GM12878 (cell line): ENCODE measurements at regions not wholly inside any gene's neighbourhood (a gene's known extent, or its start where the extent isn't known, plus 50 kb on each side); places are given as distances from the start of the nearest gene placed in this dataset.

Experiments
- ATAC-seq: fragments of 200-7000 bp; cut with Tn5 transposase; 3 replicates; pipeline ENCODE4 v1.9.1; 2020; ENCODE audit warnings: mild to moderate bottlenecking, moderate library complexity
- BruUV-seq: library from RNA; stranded (reverse); fragments of 400-500 nt; replicated peaks from 2 replicates; lab custom pipeline; 2021; lab: Mats Ljungman, UMichigan
- CTCF ChIA-PET: fragments of 300-600 bp; sonication (Branson Sonifier 250); formaldehyde crosslinking; extraction: SDS; loops from one replicate; lab custom pipeline; 2021; ENCODE audit warnings: inconsistent platforms; lab: Yijun Ruan, JAX
- POLR2A ChIA-PET: fragments of 350-600 bp; formaldehyde crosslinking; extraction: SDS; loops from one replicate; lab custom pipeline; 2021; ENCODE audit warnings: inconsistent platforms; lab: Charles Lee
- RAD21 ChIA-PET: fragments of 300-600 bp; sonication (Branson Sonifier 250); formaldehyde crosslinking; loops from one replicate; lab custom pipeline; 2023; ENCODE audit warnings: antibody characterized with exemption; ENCODE audit not compliant: unreplicated experiment; lab: Charles Lee
- SMC1A ChIA-PET: fragments of 300-600 bp; sonication (Branson Sonifier 250); formaldehyde crosslinking; loops from one replicate; lab custom pipeline; 2023; ENCODE audit not compliant: unreplicated experiment, uncharacterized antibody; lab: Charles Lee
- DNase-seq: peaks from one replicate; pipeline ENCODE4 v3.0.0-alpha.2; 2011; ENCODE audit warnings: low read depth, low spot score
- FAIRE-seq: peaks from 3 replicates; lab custom pipeline; 2011; peaks lifted over from hg19 to GRCh38; lab: Jason Lieb, UNC
- H2AFZ ChIP-seq: 2 replicates; pipeline ENCODE4 v1.6.0; 2011; ENCODE audit warnings: low read depth, low read length, control low read depth; ENCODE audit not compliant: control insufficient read depth
- H3K27ac ChIP-seq: 2 replicates; pipeline ENCODE4 v1.5.1; 2011; ENCODE audit warnings: control low read depth; ENCODE audit not compliant: control insufficient read depth, insufficient read depth
- H3K27me3 ChIP-seq, 2 experiments: replicated peaks in 1 of 2; 2 replicates each; pipeline versions ENCODE4 v1.6.0 to v1.6.1; 2011; ENCODE audit warnings: low read length in 1 of 2; ENCODE audit not compliant: control insufficient read depth in 2 of 2, insufficient read depth in 2 of 2
- H3K36me3 ChIP-seq, 2 experiments: 2 replicates each; pipeline ENCODE4 v1.5.1; 2011; ENCODE audit warnings: low read length in 1 of 2; ENCODE audit not compliant: control insufficient read depth in 2 of 2, insufficient read depth in 2 of 2
- H3K4me1 ChIP-seq: 2 replicates; pipeline ENCODE4 v1.6.1; 2011; ENCODE audit warnings: mild to moderate bottlenecking, low read length, moderate library complexity, mixed read lengths; ENCODE audit not compliant: control insufficient read depth, insufficient read depth
- H3K4me2 ChIP-seq: 2 replicates; pipeline ENCODE4 v1.6.0; 2011; ENCODE audit warnings: control low read depth; ENCODE audit not compliant: control insufficient read depth, insufficient read depth
- H3K4me3 ChIP-seq: fragments of 200-600 bp; sonication (generic); 2 replicates; pipeline ENCODE4 v1.5.1; 2016
- H3K79me2 ChIP-seq: 2 replicates; pipeline ENCODE4 v1.6.0; 2011; ENCODE audit warnings: low read length; ENCODE audit not compliant: control insufficient read depth, insufficient read depth
- H3K9ac ChIP-seq: 2 replicates; pipeline ENCODE4 v1.8.0; 2011; ENCODE audit warnings: low read length, control low read depth, mixed read lengths; ENCODE audit not compliant: control insufficient read depth, insufficient read depth
- H3K9me3 ChIP-seq: replicated peaks from 3 replicates; pipeline ENCODE4 v1.5.1; 2011; ENCODE audit warnings: mild to moderate bottlenecking, low read length; ENCODE audit not compliant: control insufficient read depth, insufficient read depth
- H4K20me1 ChIP-seq: 2 replicates; pipeline ENCODE4 v1.6.0; 2011; ENCODE audit not compliant: control insufficient read depth, insufficient read depth
- IRF4 ChIP-seq: IDR thresholded peaks from 2 replicates; pipeline ENCODE4 v1.6.1; 2011; ENCODE audit warnings: low read depth, low read length
- KLF5 ChIP-seq: fragments of 450-650 bp; IDR thresholded peaks from 2 replicates; pipeline ENCODE4 v1.6.1; 2014; ENCODE audit warnings: mild to moderate bottlenecking; ENCODE audit not compliant: partially characterized antibody
- MTA2 ChIP-seq: fragments of 450-650 bp; IDR thresholded peaks from 2 replicates; pipeline ENCODE4 v1.6.1; 2016; ENCODE audit warnings: low read depth, mild to moderate bottlenecking, moderate library complexity
- TCF12 ChIP-seq: IDR thresholded peaks from 2 replicates; pipeline ENCODE4 v1.6.1; 2011; ENCODE audit warnings: low read depth, mild to moderate bottlenecking, low read length
- WGBS: methylation state at CpG from one replicate; pipeline ENCODE4 v1.1.6; 2016; ENCODE audit warnings: low lambda C conversion rate; ENCODE audit not compliant: insufficient replicate concordance, insufficient coverage; ENCODE audit errors: missing lambda C conversion rate; 5-methylcytosine and 5-hydroxymethylcytosine counted together
- in situ Hi-C: fragments of 300-500 bp; cut with MboI; formaldehyde crosslinking; loops from 9 replicates; pipeline ENCODE4 v1.14.3; 2018; ENCODE audit warnings: mixed read lengths
- intact Hi-C: fragments of 100-400 bp; cut with micrococcal nuclease; formaldehyde crosslinking; loops from one replicate; pipeline ENCODE4 v1.14.2; 2022; ENCODE audit not compliant: unreplicated experiment
- TF ChIP-seq, protein P1 (sequence below): fragments of 450-650 bp; IDR thresholded peaks from 2 replicates; pipeline ENCODE4 v1.6.1; 2018; ENCODE audit warnings: borderline replicate concordance, mild to moderate bottlenecking; ENCODE audit not compliant: partially characterized antibody
- TF ChIP-seq, protein P2 (sequence below): fragments of 450-650 bp; IDR thresholded peaks from 2 replicates; pipeline ENCODE4 v1.6.1; 2017; ENCODE audit warnings: mild to moderate bottlenecking, moderate library complexity

DNA sequence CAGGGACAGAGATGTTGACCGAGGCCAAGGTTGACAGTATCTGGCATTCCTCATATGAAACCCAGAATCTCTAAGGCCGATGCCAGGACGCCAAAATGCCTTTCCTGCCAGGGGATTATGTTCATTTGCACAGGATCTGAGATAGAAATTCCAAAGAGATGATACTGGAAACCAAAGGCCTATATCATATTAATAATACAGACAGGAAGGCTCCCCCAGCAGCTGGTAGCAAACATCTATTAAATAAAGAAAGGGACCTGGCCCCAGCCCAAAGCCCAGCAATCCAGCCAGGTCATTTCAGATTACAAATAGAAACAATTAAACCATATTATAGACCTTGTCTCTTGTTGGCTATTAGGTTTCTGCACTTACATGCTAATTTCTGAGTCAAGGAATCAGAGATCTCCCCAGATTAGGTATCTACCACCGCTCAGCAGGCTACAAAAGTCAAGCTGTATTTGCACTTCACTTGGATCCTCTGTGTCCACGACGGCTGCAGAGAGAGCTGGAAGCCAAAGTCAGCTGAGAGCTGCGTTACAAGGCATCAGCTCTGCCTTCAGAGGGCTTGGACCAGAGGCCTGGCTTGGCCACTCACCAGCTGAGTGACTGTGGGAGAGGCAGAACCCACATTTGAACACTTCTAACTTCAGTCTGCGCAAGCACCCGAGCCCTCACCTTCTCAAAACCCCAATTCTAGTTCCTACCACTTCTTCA lies 269.3 kb upstream of the SIX2 start:
- Histone ChIP-seq H3K9ac (no peak overlapping the region), H3K4me2 (no peak overlapping the region), H4K20me1 (no peaks in the 10 kb centered on the region; the same call in 1 of the 2 replicates), H3K27ac (no peak overlapping the region), H3K4me3 (no peak overlapping the region), H3K9me3 (no peaks in the 10 kb centered on the region), H3K27me3 (peaks cover 2 to 3% of the 10 kb centered on the region in 2 experiments; a peak in 2 of 4 replicates), H2AFZ (no peak overlapping the region), H3K36me3 (no peaks in the 10 kb centered on the region), H3K4me1 (no peaks in the 10 kb centered on the region), H3K79me2 (no peaks in the 10 kb centered on the region)
- 28% methylated on average over 9 of the region's 9 CpGs for WGBS
- no TSS peak for BruUV-seq
- intact Hi-C loops, result no loop called here
- ChIA-PET SMC1A (interaction anchor here (1.0 to 1.2 kb wide), 2 partner anchors 11 to 189 kb away, joined by 3 to 6 read pairs; no protein-coding TSS in a partner anchor), RAD21 (no interaction called here), CTCF (interaction anchor here (0.7 kb wide), 1 partner anchor 364 kb away, joined by 4 read pairs; no protein-coding TSS in a partner anchor), POLR2A (no interaction called here)
- in situ Hi-C loops, result no loop called here
- FAIRE-seq (no peak), ATAC-seq (no peak), DNase-seq (no peak)
- no peak for TF ChIP-seq MTA2

DNA sequence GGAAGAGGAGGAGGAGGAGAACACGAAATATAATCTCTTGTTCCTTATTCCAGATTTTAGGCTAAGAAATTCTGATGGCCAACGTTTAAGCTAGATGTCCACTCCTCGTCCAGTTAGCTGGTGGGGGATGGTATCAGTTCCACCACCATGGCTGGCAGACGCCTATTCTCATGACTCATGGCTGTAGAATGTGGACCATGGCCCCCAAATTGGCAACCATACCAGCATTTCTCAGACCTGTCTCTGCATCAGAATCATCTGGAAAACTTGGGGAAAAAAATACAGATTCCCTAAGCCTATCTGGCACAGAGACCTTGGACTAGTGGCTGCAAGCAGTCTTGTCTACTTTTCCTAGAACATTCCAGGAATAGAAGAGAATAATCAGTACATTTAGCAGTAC lies 267.7 kb upstream of the SIX2 start:
- in situ Hi-C loops (no loop called here), intact Hi-C loops (no loop called here)
- no peak overlapping the region for H3K9ac ChIP-seq
- H3K4me1 ChIP-seq, result no peaks in the 10 kb centered on the region
- H3K36me3 ChIP-seq, result no peaks in the 10 kb centered on the region
- FAIRE-seq, result no peak
- no peak overlapping the region for H3K27ac ChIP-seq
- no peak overlapping the region for H3K4me3 ChIP-seq
- H3K27me3 ChIP-seq, result peaks cover 2 to 3% of the 10 kb centered on the region in 2 experiments; a peak in 2 of 4 replicates
- ChIA-PET CTCF (no interaction called here), SMC1A (interaction anchor here (1.0 kb wide), 1 partner anchor 15 kb away, joined by 3 read pairs; no protein-coding TSS in a partner anchor), RAD21 (no interaction called here), POLR2A (no interaction called here)
- no peaks in the 10 kb centered on the region for H3K79me2 ChIP-seq
- TF ChIP-seq, protein P1, sequence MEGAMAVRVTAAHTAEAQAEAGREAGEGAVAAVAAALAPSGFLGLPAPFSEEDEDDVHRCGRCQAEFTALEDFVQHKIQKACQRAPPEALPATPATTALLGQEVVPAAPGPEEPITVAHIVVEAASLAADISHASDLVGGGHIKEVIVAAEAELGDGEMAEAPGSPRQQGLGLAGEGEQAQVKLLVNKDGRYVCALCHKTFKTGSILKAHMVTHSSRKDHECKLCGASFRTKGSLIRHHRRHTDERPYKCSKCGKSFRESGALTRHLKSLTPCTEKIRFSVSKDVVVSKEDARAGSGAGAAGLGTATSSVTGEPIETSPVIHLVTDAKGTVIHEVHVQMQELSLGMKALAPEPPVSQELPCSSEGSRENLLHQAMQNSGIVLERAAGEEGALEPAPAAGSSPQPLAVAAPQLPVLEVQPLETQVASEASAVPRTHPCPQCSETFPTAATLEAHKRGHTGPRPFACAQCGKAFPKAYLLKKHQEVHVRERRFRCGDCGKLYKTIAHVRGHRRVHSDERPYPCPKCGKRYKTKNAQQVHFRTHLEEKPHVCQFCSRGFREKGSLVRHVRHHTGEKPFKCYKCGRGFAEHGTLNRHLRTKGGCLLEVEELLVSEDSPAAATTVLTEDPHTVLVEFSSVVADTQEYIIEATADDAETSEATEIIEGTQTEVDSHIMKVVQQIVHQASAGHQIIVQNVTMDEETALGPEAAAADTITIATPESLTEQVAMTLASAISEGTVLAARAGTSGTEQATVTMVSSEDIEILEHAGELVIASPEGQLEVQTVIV, result no peak
- TF ChIP-seq, protein P2, sequence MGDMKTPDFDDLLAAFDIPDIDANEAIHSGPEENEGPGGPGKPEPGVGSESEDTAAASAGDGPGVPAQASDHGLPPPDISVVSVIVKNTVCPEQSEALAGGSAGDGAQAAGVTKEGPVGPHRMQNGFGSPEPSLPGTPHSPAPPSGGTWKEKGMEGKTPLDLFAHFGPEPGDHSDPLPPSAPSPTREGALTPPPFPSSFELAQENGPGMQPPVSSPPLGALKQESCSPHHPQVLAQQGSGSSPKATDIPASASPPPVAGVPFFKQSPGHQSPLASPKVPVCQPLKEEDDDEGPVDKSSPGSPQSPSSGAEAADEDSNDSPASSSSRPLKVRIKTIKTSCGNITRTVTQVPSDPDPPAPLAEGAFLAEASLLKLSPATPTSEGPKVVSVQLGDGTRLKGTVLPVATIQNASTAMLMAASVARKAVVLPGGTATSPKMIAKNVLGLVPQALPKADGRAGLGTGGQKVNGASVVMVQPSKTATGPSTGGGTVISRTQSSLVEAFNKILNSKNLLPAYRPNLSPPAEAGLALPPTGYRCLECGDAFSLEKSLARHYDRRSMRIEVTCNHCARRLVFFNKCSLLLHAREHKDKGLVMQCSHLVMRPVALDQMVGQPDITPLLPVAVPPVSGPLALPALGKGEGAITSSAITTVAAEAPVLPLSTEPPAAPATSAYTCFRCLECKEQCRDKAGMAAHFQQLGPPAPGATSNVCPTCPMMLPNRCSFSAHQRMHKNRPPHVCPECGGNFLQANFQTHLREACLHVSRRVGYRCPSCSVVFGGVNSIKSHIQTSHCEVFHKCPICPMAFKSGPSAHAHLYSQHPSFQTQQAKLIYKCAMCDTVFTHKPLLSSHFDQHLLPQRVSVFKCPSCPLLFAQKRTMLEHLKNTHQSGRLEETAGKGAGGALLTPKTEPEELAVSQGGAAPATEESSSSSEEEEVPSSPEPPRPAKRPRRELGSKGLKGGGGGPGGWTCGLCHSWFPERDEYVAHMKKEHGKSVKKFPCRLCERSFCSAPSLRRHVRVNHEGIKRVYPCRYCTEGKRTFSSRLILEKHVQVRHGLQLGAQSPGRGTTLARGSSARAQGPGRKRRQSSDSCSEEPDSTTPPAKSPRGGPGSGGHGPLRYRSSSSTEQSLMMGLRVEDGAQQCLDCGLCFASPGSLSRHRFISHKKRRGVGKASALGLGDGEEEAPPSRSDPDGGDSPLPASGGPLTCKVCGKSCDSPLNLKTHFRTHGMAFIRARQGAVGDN, result no peak
- TF ChIP-seq IRF4 (no peak), TCF12 (no peak), KLF5 (no peak)
- H3K9me3 ChIP-seq, result no peaks in the 10 kb centered on the region
- no peak overlapping the region for H2AFZ ChIP-seq
- no peak for DNase-seq
- BruUV-seq, result no TSS peak
- no peaks in the 10 kb centered on the region; the same call in 1 of the 2 replicates for H4K20me1 ChIP-seq
- WGBS, result 16% methylated on average over 4 of the region's 4 CpGs
- H3K4me2 ChIP-seq, result no peak overlapping the region
- ATAC-seq, result no peak
